ENCODE measurements at regions not wholly inside any gene's neighbourhood (a gene's known extent, or its start where the extent isn't known, plus 50 kb on each side); places are given as distances from the start of the nearest gene placed in this dataset.

GRCh38 chr2:58886009-58886408 is 644.9 kb upstream of the FANCL start:
- Mint-ChIP-seq H3K9me3 (no peaks in the 10 kb centered on the region), H3K36me3 (no peaks in the 10 kb centered on the region), H3K27me3 (ENCODE audit: low read depth) (no peaks in the 10 kb centered on the region)

GRCh38 chr2:58879834-58880233 is 638.7 kb upstream of the FANCL start:
- no peaks in the 10 kb centered on the region for H3K36me3 Mint-ChIP-seq
- DNase-seq (ENCODE audit: low spot score in 2 of 2, unreplicated experiment in 2 of 2), result no peak
- TF ChIP-seq CTCF (IDR thresholded peaks at IDR 0.05; ENCODE audit: unreplicated experiment), result no peak
- no peak overlapping the region for H3K4me3 Mint-ChIP-seq
- H3K4me1 Mint-ChIP-seq, result peaks cover 12% of the 10 kb centered on the region
- no peaks in the 10 kb centered on the region for H3K27me3 Mint-ChIP-seq (ENCODE audit: low read depth)
- H3K27ac Mint-ChIP-seq, result no peak overlapping the region
- H3K9me3 Mint-ChIP-seq, result no peaks in the 10 kb centered on the region

More at GRCh38 chr2:58886009-58886408, 644.9 kb upstream of the FANCL start:
- no peak overlapping the region for H3K27ac Mint-ChIP-seq
- TF ChIP-seq CTCF (IDR thresholded peaks at IDR 0.05; ENCODE audit: unreplicated experiment), result no peak
- no peak overlapping the region for H3K4me3 Mint-ChIP-seq
- peaks cover 32% of the 10 kb centered on the region for H3K4me1 Mint-ChIP-seq
- DNase-seq (ENCODE audit: low spot score in 2 of 2, unreplicated experiment in 2 of 2), result no peak

GRCh38 chr2:58878778-58879177 is 637.7 kb upstream of the FANCL start:
- Mint-ChIP-seq H3K27ac (no peak overlapping the region), H3K4me1 (peaks cover 5% of the 10 kb centered on the region), H3K4me3 (no peak overlapping the region)

GRCh38 chr2:58876126-58876525 is 635.0 kb upstream of the FANCL start:
- DNase-seq (ENCODE audit: low spot score in 2 of 2, unreplicated experiment in 2 of 2), result no peak
- no peak for TF ChIP-seq CTCF (IDR thresholded peaks at IDR 0.05; ENCODE audit: unreplicated experiment)
- H3K9me3 Mint-ChIP-seq, result no peaks in the 10 kb centered on the region
- H3K27me3 Mint-ChIP-seq (ENCODE audit: low read depth), result no peaks in the 10 kb centered on the region
- no peak overlapping the region for H3K27ac Mint-ChIP-seq
- H3K4me3 Mint-ChIP-seq, result no peak overlapping the region
- no peaks in the 10 kb centered on the region for H3K36me3 Mint-ChIP-seq
- H3K4me1 Mint-ChIP-seq, result peaks cover 2% of the 10 kb centered on the region

More at GRCh38 chr2:58878778-58879177, 637.7 kb upstream of the FANCL start:
- H3K27me3 Mint-ChIP-seq (ENCODE audit: low read depth), result no peaks in the 10 kb centered on the region
- no peaks in the 10 kb centered on the region for H3K36me3 Mint-ChIP-seq
- H3K9me3 Mint-ChIP-seq, result no peaks in the 10 kb centered on the region
- DNase-seq (ENCODE audit: low spot score in 2 of 2, unreplicated experiment in 2 of 2), result no peak
- no peak for TF ChIP-seq CTCF (IDR thresholded peaks at IDR 0.05; ENCODE audit: unreplicated experiment)

- Mint-ChIP-seq H3K27ac (no peak overlapping the region), H3K27me3 (ENCODE audit: low read depth) (no peaks in the 10 kb centered on the region), H3K36me3 (no peaks in the 10 kb centered on the region), H3K4me3 (no peak overlapping the region), H3K9me3 (no peaks in the 10 kb centered on the region), H3K4me1 (peaks cover 2% of the 10 kb centered on the region)
- TF ChIP-seq CTCF (IDR thresholded peaks at IDR 0.05; ENCODE audit: unreplicated experiment), result no peak
- DNase-seq (ENCODE audit: low spot score in 2 of 2, unreplicated experiment in 2 of 2), result no peak
Observed at GRCh38 chr2:58875436-58875835, 634.3 kb upstream of the FANCL start.

Measured in mesothelial cell of epicardium (in vitro differentiated cells).